Transverse colon (tissue), 4 donors: ENCODE measurements at regions not wholly inside any gene's neighbourhood (a gene's known extent, or its start where the extent isn't known, plus 50 kb on each side); places are given as distances from the start of the nearest gene placed in this dataset.

Experiments used
- CTCF ChIP-seq, 5 experiments: fragments of 200-600 bp in 3 of 5; fragments of 450-650 bp in 2 of 5; sonication (generic) in 3 of 5; IDR thresholded peaks; 1 replicate in 2 of 5; 2 replicates in 3 of 5; pipeline ENCODE4 v1.5.1; 2016 to 2017; ENCODE audit warnings: antibody characterized with exemption in 5 of 5, inconsistent platforms in 3 of 5, mild to moderate bottlenecking in 2 of 5, moderate library complexity in 1 of 5
- EP300 ChIP-seq: sonication (generic); formaldehyde crosslinking; IDR thresholded peaks from one replicate; pipeline ENCODE4 v1.6.1; 2017; ENCODE audit warnings: antibody characterized with exemption, low read depth
- POLR2A ChIP-seq: fragments of 450-650 bp; IDR thresholded peaks from one replicate; pipeline ENCODE4 v1.6.1; 2016; ENCODE audit warnings: antibody characterized with exemption, mild to moderate bottlenecking, moderate library complexity
- POLR2AphosphoS5 ChIP-seq, 3 donors: sonication (generic); formaldehyde crosslinking; IDR thresholded peaks; one replicate each; pipeline ENCODE4 v1.6.1; 2016; ENCODE audit warnings: antibody characterized with exemption in 3 of 3

GRCh38 chr14:98704441-98704840 is 567.6 kb downstream of the BCL11B start:
- no peak for TF ChIP-seq CTCF (IDR thresholded peaks at IDR 0.05)
- no peak for TF ChIP-seq POLR2AphosphoS5 (IDR thresholded peaks at IDR 0.05)
- TF ChIP-seq POLR2A = no peak
- TF ChIP-seq EP300 = no peak
